ENCODE measurements at regions not wholly inside any gene's neighbourhood (a gene's known extent, or its start where the extent isn't known, plus 50 kb on each side); places are given as distances from the start of the nearest gene placed in this dataset.

- TF ChIP-seq, protein P1, sequence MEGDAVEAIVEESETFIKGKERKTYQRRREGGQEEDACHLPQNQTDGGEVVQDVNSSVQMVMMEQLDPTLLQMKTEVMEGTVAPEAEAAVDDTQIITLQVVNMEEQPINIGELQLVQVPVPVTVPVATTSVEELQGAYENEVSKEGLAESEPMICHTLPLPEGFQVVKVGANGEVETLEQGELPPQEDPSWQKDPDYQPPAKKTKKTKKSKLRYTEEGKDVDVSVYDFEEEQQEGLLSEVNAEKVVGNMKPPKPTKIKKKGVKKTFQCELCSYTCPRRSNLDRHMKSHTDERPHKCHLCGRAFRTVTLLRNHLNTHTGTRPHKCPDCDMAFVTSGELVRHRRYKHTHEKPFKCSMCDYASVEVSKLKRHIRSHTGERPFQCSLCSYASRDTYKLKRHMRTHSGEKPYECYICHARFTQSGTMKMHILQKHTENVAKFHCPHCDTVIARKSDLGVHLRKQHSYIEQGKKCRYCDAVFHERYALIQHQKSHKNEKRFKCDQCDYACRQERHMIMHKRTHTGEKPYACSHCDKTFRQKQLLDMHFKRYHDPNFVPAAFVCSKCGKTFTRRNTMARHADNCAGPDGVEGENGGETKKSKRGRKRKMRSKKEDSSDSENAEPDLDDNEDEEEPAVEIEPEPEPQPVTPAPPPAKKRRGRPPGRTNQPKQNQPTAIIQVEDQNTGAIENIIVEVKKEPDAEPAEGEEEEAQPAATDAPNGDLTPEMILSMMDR (conservative IDR thresholded peaks at IDR 0.05) = no peak
- no peak for TF ChIP-seq ZFX (IDR thresholded peaks at IDR 0.05)
Measured at GRCh38 chr4:120207021-120207420, 140.4 kb upstream of the MAD2L1 start.
